HG02884 (cell line): ENCODE measurements at regions not wholly inside any gene's neighbourhood (a gene's known extent, or its start where the extent isn't known, plus 50 kb on each side); places are given as distances from the start of the nearest gene placed in this dataset.
"Not testable (repeated sequence)": the region's sequence is repeated elsewhere in the genome, so short reads cannot be mapped to it uniquely, and the experiment has no call there.

ENCODE experiments used
- ATAC-seq: cut with Tn5 transposase; IDR thresholded peaks from one replicate; pipeline ENCODE4 v1.9.1; 2021; ENCODE audit warnings: mild to moderate bottlenecking, moderate library complexity; ENCODE audit not compliant: unreplicated experiment

DNA sequence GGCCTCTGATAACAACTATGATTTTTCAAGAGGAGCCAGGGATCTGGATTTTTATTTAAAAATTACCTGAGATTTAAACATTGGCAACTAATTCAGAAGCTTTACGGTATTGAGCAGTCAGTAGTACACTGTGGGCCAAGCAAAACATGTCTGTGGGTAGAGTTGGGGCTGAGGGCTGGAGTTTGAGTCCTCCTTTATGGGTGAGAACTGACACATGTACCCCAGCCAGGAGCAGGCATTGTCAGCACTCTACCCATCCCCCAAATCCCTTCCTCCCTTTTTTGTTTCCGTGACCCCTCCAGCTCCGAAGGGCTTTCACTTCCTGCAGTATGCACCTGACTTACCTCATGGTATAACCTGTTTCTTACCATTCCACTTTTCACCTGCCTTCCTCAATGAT is 131.4 kb downstream of the SNX5 start:
- no peak for ATAC-seq

DNA sequence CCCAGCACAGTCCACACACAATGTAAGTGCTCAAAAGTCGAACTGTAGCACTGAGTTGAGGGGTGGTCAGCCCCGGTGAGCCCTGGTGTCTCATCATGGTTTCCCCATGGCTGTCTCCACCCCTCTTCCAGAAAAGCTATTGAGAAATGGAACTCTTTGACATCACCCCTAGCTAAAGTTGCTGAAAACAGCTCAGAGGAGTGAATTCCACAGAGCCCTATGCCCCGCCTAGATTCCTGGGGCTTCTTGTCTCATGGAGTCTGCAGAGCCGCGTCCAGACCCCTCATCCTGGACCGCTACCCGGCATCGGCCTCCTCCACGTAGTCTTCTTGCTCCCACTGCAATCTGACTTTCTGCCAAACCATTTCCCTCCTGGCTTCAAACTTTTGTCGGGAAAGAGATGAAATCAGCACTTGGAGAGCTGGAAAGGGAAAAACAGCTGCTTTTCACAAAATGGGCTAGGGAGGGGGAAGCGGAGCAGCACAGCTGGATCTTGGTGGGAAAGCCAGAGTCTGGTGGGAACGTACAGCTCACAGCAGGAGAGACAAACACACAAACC is 132.2 kb downstream of the SNX5 start:
- no peak for ATAC-seq

DNA sequence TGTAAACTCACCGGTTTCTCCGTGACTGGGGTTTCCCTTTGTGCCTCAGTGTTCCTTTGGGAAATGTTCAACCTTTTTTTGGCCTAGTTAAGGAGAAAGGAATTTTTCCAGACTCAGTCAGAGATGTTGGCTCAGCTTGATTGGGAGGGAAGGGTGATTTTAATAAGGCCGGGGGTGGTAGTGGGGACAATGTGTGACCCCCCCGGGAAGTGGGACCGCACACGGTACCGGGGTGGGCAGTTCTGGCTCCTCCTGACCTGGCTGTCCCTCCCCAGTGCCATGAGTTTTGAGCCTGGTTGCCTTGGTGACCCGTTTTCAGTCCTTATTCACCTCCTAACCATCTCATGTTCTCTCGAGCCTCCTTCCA is 132.7 kb downstream of the SNX5 start:
- ATAC-seq = no peak

DNA sequence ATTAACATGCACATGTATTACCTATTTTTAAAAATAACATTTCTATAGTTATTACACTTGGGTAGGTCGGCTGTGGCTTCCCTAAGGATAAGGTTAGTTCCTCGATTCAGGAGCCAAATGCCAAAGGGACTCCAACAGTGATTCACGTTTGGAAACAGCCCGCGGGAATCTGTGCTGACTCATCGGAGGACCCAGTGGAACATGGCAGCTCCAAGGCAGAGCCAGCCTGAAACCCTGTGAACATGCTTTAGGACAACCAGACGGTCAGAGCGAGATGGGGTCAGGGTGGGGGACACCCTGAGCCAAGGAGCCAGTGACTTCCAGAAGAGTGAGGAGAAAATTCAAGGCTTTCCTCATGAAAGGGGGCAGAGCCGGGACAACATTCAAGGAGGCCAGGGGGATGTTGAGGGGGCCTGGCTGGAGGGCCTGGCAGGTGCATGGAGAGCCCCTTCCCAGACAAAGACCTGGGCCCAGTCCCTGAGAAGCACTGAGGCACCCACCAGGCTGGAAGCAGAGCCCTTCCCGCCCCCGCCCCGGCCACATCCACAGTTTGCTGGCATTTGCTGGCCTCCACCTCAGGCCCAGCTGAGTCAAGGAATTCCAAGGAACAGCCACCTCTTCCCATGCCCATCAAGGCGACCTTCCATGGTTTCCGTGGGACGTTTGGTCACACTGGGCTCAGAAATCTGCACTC is 133.2 kb downstream of the SNX5 start:
- no peak for ATAC-seq

DNA sequence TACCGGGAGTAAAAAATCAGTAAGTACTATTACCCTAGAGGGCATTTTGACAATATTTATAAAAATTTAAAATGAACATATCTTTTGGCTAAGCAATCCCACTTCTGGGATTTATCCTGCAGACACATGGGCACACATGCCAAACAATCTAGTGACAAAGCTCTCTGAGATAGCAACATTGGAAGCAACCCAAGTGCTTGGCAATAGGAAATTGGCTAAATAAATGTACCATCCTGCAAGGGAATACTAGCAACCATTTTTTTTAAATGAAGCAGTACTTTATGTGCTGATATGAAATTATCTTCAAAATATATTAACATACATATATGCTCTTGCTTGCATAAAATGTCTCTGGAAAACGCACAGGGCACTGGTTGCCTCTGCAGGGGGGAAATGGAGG is 133.8 kb downstream of the SNX5 start:
- ATAC-seq = no peak

DNA sequence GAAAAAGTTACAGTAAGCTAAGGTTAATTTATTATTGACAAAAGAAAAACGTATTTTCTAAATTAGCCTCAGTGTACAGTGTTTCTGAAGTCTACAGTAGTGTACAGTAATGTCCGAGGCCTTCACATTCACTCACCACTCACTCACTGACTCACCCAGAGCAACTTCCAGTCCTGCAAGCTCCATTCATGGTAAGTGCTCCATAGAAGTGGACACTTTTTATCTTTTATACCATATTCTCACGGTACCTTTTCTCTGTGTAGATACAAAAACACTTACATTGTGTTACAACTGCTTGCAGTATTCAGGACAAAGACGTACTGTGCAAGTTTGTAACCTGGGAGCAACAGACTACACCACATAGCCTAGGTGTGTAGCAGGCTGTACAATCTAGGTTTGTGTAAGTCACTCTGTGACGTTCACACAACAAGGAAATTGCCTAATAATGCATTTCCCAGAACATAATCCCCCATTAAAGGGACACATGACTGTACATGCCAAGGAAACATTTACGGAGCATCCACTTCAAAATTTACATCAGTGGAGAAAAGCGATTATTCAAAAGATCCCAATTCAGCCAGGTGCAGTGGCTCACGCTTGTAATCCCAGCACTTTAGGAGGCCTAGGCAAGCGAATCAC is 133.4 kb downstream of the BANF2 start:
- no peak for ATAC-seq

DNA sequence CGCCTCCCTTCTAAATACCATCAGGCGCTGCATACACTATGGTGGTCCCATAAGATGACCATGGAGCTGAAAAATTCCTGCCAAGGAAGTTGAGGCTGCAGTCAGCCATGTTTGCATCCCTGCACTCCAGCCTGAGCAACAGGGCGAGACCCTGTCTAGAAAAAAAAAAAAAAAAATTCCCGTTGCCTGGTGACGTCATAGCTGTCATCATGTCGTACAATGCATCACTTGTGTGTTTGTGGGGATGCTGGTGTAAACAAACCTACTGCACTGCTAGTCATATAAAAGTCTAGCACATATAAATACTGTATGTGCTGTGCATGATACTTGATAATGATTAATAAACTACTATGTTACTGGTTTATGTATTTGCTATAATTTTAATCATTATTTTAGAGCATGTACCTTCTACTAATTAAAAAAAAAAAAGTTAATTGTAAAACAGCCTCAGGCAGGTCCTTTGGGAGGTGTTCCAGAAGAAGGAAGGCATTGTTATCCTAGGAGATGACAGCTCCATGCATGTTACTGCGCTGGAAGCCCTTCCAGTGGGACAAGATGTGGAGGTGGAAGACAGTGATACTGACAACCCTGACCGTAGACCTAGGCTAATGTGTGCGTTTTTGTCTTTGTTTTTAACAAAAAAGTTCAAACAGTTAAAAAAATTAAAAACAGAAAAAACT is 132.6 kb downstream of the BANF2 start:
- no peak for ATAC-seq

DNA sequence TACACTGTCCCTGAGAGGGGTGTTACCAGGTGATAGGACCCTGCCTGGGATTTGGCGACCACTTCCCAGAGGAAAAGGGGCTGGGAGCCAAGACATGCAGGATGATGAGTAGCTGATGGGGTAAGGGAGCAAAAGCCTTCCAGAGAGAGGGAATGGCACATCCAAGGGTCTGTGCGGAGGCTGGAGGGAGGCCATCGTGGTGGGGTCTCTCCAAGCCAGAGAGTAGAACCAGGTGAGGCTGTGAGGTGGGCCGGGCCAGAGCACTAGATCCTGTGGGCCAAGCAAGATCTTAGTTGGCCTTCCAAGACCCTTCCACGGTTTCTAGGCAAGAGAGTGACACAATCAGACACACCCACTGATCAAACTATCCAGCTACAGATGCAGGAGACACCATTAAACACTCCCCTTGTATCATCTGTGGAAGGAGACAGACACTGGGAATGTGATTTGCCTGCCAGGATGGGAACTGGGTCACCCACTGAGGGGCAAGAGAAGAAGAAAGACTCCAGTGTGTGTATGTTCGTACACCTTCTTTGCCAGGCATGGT is 128.9 kb downstream of the BANF2 start:
- no peak for ATAC-seq

DNA sequence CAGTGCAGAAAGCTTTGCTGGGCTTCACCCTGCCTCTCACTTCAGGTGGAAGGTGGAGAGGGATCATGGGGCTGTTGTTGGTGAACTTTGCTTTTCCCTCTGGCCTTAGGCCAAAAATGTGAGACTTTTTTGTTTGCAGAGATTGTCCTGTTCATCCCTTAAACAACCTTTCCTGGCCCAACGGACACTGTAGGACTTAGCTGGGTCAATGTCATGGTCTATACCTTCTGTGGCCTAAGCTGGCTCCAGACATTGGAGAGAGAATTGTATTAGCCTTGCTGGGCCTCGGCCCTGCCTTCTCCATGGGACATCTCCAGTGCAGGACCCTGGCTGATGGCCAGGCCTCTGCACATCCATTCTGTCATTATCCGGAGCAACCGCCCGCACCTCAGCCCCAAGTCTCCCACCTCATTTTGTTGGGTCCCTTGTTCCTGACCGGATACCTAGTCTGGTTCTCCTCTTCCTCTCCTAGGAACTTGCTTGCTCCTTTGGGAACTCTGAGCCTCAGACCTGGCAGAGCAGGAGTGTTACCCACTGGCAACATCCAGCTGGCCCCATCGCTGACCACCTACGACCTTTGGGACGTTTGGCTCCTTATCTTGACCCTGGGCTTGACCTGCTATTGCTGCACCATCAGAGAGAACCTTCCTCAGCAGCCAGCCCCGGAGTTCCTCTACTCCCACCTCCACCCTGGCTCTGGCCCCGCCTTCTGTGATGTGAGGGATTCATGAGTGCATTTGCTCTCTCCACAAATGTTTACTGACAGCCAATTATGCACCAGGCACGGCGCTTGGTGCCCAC is 128.2 kb downstream of the BANF2 start:
- ATAC-seq = no peak

DNA sequence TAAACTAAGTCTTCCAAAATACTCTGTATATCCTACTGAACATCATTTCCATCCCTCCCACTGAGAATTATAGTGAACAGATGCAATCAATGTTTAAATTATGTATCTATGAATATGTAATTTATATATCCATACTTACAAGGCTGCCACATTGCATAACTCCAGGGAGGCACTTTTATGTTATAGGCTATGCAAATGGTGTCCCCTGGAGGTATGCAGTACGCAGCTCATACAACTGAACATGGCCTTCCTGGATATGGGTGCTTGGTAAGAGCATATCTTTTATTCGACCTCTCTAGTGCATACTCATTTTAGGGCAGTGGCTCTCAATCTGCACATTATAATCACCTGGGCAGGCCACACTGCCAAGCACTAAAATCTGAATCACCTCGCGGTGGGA is 127.3 kb downstream of the BANF2 start:
- ATAC-seq = no peak

DNA sequence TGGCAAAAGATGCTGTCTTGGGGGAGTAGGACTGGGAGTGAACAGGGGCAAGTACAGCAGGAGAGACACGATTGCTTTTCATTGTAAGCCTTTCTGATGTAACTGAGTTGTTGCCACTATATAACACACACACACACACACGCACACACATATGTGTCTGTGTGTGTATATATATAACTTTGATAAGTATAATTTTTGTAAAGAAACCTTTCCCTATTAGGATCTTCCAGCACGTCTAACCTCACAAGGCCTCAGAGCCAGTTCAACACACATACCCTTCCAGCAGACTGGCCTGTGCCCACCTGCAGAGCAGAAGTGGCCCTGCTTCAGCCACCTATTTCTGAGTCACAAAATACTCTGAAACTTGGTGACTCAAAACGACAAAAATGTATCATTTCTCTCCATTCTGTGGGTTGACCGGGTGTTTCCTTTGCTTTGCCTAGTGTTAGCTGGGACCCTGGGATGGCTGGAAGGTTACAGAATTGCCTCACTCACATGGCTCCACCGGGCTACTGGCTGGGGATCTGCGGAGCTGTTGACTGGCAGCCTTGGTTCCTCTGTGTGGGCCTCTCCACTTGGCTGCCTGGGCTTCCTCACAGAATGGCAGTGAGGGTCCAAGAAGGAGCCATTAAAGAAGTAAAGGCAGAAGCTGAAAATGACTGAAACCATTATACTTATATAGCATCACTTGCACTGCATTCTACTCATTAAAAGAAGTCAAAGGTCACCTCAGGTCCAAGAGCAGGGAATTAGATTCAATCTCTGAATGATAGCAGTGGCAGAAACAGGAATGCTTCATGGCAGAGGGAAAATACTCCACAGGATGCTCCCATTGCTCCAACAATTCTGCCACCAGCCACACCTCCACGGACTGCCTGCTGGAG is 126.4 kb downstream of the BANF2 start:
- ATAC-seq = peak; percentile 90

DNA sequence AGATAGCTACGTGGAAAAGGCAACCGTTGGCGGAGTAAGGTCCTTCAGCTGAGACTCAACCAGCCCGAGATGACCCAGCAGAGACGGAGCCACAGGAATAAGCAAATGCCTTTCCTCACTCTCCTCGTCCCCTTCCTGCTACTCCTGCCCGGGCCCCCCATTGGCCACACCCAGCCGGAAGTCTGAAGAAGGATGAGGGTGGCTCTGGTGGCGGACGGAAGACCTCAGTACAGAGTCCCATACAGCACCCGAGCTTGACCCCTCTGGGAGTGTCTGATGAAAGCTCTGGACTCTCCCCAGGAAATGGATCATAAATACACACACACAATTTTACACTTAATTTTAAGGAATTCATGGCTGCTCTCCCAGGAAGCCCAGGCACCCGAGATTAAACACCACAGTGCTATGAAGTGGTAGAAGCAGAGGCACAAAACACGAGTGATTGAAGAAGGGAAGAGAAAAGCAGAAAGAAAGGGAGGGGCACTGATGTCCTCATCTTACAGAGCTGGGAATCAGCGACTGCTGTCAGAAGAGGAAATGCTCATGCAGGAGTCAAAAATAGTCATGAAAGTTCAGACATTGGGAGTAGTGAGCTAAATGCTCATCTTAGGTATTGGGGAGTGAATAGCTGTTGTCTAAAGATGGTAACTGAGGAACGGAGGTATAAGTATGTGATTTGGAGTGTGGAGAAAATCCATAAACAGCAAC is 125.6 kb downstream of the BANF2 start:
- ATAC-seq = peak; percentile 12

DNA sequence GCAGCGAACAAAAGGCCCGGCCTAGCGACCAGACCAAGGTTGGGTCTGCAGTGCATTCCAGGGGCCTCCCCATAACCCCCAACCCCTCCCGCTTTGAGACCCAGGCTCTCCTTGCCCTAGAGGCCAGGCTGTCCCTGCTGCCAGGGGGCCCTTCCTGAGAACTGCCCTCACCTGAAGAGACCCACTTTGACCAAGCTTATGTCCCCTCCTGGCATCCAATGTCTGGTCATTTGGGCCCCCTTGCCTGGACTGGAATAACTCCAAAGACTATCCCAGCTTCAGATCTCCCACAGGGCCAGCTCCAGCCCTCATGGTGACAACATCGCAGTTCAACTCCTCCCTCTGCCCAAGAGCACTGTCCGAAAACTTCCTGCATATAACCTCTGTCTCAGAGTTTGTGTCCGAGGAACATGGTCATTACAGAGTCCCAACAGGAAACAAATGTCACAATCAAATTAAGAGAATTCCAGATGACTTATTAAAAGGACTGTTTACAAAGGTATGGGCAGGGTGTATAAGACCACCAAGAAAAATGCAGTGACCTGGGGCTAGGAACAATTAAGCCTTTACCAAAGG is 125.0 kb downstream of the BANF2 start:
- no peak for ATAC-seq

DNA sequence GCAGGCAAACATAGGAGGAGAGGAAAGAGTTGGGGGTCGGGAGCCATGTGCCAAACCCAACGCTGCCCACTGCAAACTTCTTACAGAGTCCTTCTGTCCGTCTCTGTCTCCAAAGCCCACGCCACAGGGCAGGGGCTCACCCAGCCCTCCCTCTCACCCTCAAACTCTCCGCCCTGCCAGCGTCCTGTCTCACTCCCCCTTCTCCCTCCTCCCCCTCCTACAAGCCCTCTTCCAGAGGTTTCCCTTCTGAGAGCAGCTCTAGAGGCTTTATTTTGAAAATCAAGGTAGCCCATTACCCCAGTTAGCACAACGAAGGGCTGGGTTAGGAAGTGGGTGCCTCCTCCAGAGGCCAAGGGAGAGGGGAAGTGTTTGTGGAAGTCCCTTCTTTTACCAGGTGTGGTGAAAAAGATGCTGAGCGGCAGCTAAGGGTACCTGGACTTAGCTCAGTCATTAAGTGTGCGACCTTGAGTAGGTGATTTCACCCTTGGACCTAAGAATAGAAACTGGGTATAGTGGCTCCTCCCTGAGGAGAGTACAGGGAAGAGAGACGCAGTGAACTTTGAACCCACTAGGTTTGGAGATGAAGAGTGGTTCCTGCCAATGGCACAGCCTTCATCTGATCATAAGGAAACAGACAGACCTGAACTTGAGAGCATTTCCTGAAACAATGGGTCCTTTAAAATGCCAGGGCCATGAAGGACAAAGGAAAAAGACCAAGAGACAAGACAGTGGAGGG is 123.8 kb downstream of the BANF2 start:
- ATAC-seq = no peak

DNA sequence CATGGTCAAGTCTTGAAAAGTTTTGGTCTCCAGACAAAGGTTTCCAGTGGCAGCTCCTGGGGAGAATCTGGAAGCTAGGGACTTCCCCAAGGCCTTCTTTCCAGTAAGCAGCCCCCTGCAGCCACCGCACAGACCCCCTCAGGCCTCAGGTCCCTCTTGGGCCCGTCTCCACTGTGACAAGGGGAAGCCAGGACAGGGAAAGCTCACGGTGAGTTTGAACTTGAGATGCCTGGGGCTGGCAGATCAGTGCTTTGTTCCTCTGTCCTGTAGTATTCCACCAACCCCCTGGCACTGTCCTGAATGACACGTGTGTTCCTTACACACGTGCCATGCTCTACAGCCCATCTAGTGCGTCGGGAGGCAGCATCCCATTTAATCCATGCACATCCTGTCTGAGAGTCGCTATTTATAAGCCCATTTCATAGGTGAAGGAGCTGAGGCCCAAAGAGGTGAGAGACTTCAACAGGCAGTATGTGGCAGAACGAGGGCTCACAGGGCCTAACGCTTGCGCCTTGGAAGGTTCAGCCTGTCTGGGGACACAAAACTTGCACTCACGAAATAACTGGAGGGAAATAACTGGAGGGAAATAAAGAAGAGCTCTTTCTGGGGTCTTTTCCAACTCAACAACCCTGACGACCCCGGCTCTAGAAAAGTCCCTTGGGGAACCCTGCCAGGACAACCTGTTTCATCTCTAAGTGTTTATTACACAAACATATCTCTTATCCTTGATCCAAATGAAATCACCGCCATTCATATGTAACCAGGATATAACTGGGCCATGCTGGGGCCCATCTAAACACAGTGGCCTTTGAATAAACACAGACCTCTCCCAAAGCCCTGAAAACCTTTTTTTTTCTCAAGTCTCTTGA is 123.0 kb downstream of the BANF2 start:
- no peak for ATAC-seq

DNA sequence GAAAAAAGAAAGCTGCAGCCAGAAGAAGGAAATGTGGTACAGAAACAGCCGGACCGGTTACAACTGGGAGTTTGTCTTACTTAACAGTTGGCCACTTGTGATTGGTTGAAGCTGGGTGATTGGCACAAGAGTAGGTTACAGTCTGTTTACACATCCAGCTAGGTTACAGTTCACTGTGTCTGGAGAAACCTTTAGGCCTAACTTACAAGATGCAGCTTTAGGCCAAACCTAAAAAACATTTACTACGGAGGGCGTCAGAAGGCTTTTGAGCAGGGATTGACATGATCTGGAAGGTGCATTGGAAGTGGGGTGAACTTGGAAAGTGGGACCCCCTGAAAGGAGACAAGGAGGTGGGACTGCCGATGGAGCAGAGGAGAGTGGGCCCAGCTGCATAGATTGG is 122.3 kb downstream of the BANF2 start:
- no peak for ATAC-seq

DNA sequence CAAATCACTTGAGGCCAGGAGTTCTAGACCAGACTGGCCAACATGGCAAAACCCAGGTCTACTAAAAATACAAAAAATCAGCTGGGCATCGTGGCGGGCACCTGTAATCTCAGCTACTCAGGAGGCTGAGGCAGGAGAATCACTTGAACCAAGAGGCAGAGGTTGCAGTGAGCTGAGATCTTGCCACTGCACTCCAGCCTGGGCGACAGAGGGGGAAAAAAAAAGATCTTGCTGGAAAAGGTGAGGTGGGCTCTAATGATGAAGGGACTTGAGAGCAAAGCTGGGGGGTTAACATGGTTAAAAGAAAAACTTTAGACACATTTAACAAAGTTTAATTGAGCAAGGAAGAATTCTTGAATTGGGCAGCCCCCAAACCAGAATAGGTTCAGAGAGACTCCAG is 121.8 kb downstream of the BANF2 start:
- ATAC-seq = not testable (repeated sequence)
